H9 (cell line): ENCODE measurements at regions not wholly inside any gene's neighbourhood (a gene's known extent, or its start where the extent isn't known, plus 50 kb on each side); places are given as distances from the start of the nearest gene placed in this dataset.

Experiments used
- DNase-seq: peaks from one replicate; pipeline ENCODE4 v3.0.0-alpha.2; 2017
- H2AFZ ChIP-seq: one replicate; pipeline ENCODE4 v1.6.1; 2013; ENCODE audit warnings: mild to moderate bottlenecking, low read length, control low read depth, moderate library complexity
- H2AK5ac ChIP-seq: 2 replicates; pipeline ENCODE4 v1.6.1; 2013; ENCODE audit warnings: low read length, control low read depth, mixed read lengths; ENCODE audit not compliant: insufficient read length
- H2BK120ac ChIP-seq: one replicate; pipeline ENCODE4 v1.6.1; 2013; ENCODE audit warnings: low read depth, mild to moderate bottlenecking, low read length, control low read depth, inconsistent platforms; ENCODE audit not compliant: poor library complexity, severe bottlenecking
- H2BK12ac ChIP-seq: 2 replicates; pipeline ENCODE4 v1.6.1; 2013; ENCODE audit warnings: low read length, control low read depth, mixed read lengths, low read depth; ENCODE audit not compliant: insufficient read length
- H2BK15ac ChIP-seq: 2 replicates; pipeline ENCODE4 v1.6.1; 2013; ENCODE audit warnings: low read depth, low read length, control low read depth
- H2BK20ac ChIP-seq: one replicate; pipeline ENCODE4 v1.6.1; 2013; ENCODE audit warnings: low read depth, mild to moderate bottlenecking, low read length, control low read depth, inconsistent platforms; ENCODE audit not compliant: poor library complexity, severe bottlenecking
- H2BK5ac ChIP-seq: 2 replicates; pipeline ENCODE4 v1.6.1; 2013; ENCODE audit warnings: low read length, control low read depth, mixed read lengths; ENCODE audit not compliant: insufficient read length
- H3K14ac ChIP-seq: 2 replicates; pipeline ENCODE4 v1.6.1; 2013; ENCODE audit warnings: low read length, control low read depth; ENCODE audit not compliant: insufficient read depth
- H3K18ac ChIP-seq: 2 replicates; pipeline ENCODE4 v1.6.1; 2013; ENCODE audit warnings: low read depth, mild to moderate bottlenecking, mixed read lengths, low read length, control low read depth; ENCODE audit not compliant: insufficient read length
- H3K23ac ChIP-seq: 2 replicates; pipeline ENCODE4 v1.6.1; 2013; ENCODE audit warnings: low read length, control low read depth, mixed read lengths, low read depth; ENCODE audit not compliant: insufficient read length
- H3K23me2 ChIP-seq: 2 replicates; pipeline ENCODE4 v1.6.1; 2013; ENCODE audit warnings: low read depth, mild to moderate bottlenecking, mixed read lengths, low read length, control low read depth; ENCODE audit not compliant: insufficient read length, poor library complexity, severe bottlenecking
- H3K27ac ChIP-seq: 2 replicates; pipeline ENCODE4 v1.5.1; 2013; ENCODE audit warnings: low read length, control low read depth, mixed read lengths, low read depth; ENCODE audit not compliant: insufficient read length
- H3K27me3 ChIP-seq: 2 replicates; pipeline ENCODE4 v1.6.1; 2013; ENCODE audit warnings: low read length, control low read depth, inconsistent platforms; ENCODE audit not compliant: insufficient read depth
- H3K4ac ChIP-seq: 2 replicates; pipeline ENCODE4 v1.6.1; 2013; ENCODE audit warnings: low read depth, mild to moderate bottlenecking, control low read depth, inconsistent platforms, low read length, moderate library complexity
- H3K4me1 ChIP-seq: 2 replicates; pipeline ENCODE4 v1.6.1; 2013; ENCODE audit warnings: low read length, control low read depth, inconsistent platforms; ENCODE audit not compliant: insufficient read depth
- H3K4me2 ChIP-seq: 2 replicates; pipeline ENCODE4 v1.6.1; 2013; ENCODE audit warnings: low read length, control low read depth, mixed read lengths; ENCODE audit not compliant: insufficient read length, insufficient read depth
- H3K56ac ChIP-seq: 2 replicates; pipeline ENCODE4 v1.6.1; 2013; ENCODE audit warnings: low read depth, mild to moderate bottlenecking, mixed read lengths, low read length, control low read depth; ENCODE audit not compliant: insufficient read length
- H3K79me1 ChIP-seq: 2 replicates; pipeline ENCODE4 v1.6.1; 2013; ENCODE audit warnings: low read depth, mild to moderate bottlenecking, moderate library complexity, low read length, control low read depth, inconsistent platforms; ENCODE audit not compliant: insufficient read depth, poor library complexity, severe bottlenecking
- H3K79me2 ChIP-seq: 2 replicates; pipeline ENCODE4 v1.6.1; 2013; ENCODE audit warnings: low read length, control low read depth, inconsistent platforms; ENCODE audit not compliant: insufficient read depth
- H3K9ac ChIP-seq: 2 replicates; pipeline ENCODE4 v1.6.1; 2013; ENCODE audit warnings: low read length, control low read depth, mixed read lengths; ENCODE audit not compliant: insufficient read length; ENCODE audit errors: extremely low read depth
- H3K9me3 ChIP-seq: one replicate; pipeline ENCODE4 v1.6.1; 2013; ENCODE audit warnings: low read depth, low read length, inconsistent platforms; ENCODE audit not compliant: control insufficient read depth
- H3T11ph ChIP-seq: one replicate; pipeline ENCODE4 v1.6.1; 2013; ENCODE audit warnings: mild to moderate bottlenecking, low read length, control low read depth, inconsistent platforms
- H4K20me1 ChIP-seq: one replicate; pipeline ENCODE4 v1.6.1; 2013; ENCODE audit not compliant: control insufficient read depth, insufficient read length, insufficient read depth
- H4K5ac ChIP-seq: 2 replicates; pipeline ENCODE4 v1.6.1; 2013; ENCODE audit warnings: low read depth, mild to moderate bottlenecking, mixed read lengths, low read length, control low read depth; ENCODE audit not compliant: insufficient read length
- H4K8ac ChIP-seq: replicated peaks from 2 replicates; pipeline ENCODE4 v1.6.1; 2013; ENCODE audit warnings: low read length, control low read depth, mixed read lengths, low read depth; ENCODE audit not compliant: insufficient read length
- H4K91ac ChIP-seq: 2 replicates; pipeline ENCODE4 v1.6.1; 2013; ENCODE audit warnings: low read depth, mild to moderate bottlenecking, moderate library complexity, mixed read lengths, low read length, control low read depth; ENCODE audit not compliant: insufficient read length
- H3K27ac Mint-ChIP-seq, 3 experiments: 2 replicates in 2 of 3; 3 replicates in 1 of 3; pipeline ENCODE4 v1.8.0; 2020 to 2021; ENCODE audit warnings: mixed read lengths in 3 of 3, mild to moderate bottlenecking in 1 of 3, moderate library complexity in 1 of 3
- H3K27me3 Mint-ChIP-seq: 2 replicates; pipeline ENCODE4 v1.8.0; 2021; ENCODE audit warnings: low read depth, mild to moderate bottlenecking, moderate library complexity, mixed read lengths
- H3K36me3 Mint-ChIP-seq, 3 experiments: 2 replicates in 2 of 3; 3 replicates in 1 of 3; pipeline ENCODE4 v1.8.0; 2020 to 2021; ENCODE audit warnings: low read depth in 3 of 3, mixed read lengths in 3 of 3; ENCODE audit not compliant: insufficient read depth in 1 of 3
- H3K4me1 Mint-ChIP-seq, 2 experiments: 2 replicates each; pipeline ENCODE4 v1.8.0; 2020; ENCODE audit warnings: mixed read lengths in 2 of 2
- H3K4me3 Mint-ChIP-seq, 2 experiments: 2 replicates in 1 of 2; 3 replicates in 1 of 2; pipeline ENCODE4 v1.8.0; 2020 to 2021; ENCODE audit warnings: mild to moderate bottlenecking in 2 of 2, mixed read lengths in 2 of 2, moderate library complexity in 1 of 2
- H3K9me3 Mint-ChIP-seq, 2 experiments: 2 replicates in 1 of 2; 3 replicates in 1 of 2; pipeline ENCODE4 v1.8.0; 2020; ENCODE audit warnings: mild to moderate bottlenecking in 2 of 2, mixed read lengths in 2 of 2, moderate library complexity in 1 of 2
- WGBS: extraction: QIAGEN DNeasy Blood & Tissue Kit; methylation state at CpG from one replicate; pipeline ENCODE4 v1.1.7; 2013; ENCODE audit warnings: missing lambda C conversion rate, low lambda C conversion rate, mixed read lengths; ENCODE audit not compliant: insufficient read length; ENCODE audit errors: extremely low coverage; 5-methylcytosine and 5-hydroxymethylcytosine counted together
- TF ChIP-seq, protein P1 (sequence below): fragments of 200-600 bp; sonication (generic); conservative IDR thresholded peaks from 3 replicates; pipeline ENCODE4 v1.8.0; 2021; ENCODE audit warnings: antibody characterized with exemption, mild to moderate bottlenecking

DNA sequence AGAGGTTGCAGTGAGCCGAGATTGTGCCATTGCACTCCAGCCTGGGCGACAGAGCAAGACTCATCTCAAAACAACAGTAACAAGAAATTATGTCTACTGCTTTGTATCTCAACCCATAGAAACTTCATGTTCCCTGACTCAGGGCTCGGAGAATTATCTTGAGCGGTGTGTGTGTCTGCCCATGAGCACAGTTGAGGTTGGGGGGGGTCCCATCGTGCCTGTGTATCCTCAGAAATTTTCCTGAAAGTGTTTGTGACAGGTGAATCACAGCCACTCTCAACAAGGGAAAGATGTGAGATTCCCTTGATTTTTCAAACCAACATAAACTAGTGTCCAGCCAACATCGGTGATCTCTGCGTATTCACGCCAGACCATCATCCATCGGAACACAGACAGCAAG is 319.1 kb downstream of the ASMT start:
- Mint-ChIP-seq H3K27ac (peak overlapping the region in 1 of 3 experiments; percentile 70; a peak in 2 of 7 replicates), H3K4me1 (peaks cover 11 to 14% of the 10 kb centered on the region in 2 experiments), H3K4me3 (no peak overlapping the region), H3K27me3 (0 out of 2 replicates have a peak, but pooled peaks cover 1% of the 10 kb centered on the region), H3K9me3 (peaks cover 4 to 5% of the 10 kb centered on the region in 2 experiments; a peak in 4 of 5 replicates), H3K36me3 (peaks cover 1 to 13% (median 9%) of the 10 kb centered on the region in 3 experiments; a peak in 6 of 7 replicates)
- H2BK20ac ChIP-seq: no peak overlapping the region
- H3K79me1 ChIP-seq: no peaks in the 10 kb centered on the region
- H4K8ac ChIP-seq: no peak overlapping the region
- H3T11ph ChIP-seq: no peak overlapping the region
- no peak overlapping the region for H2BK12ac ChIP-seq
- no peak overlapping the region for H2BK5ac ChIP-seq
- no peak overlapping the region for H3K56ac ChIP-seq
- no peak for DNase-seq
- H2BK120ac ChIP-seq: no peak overlapping the region
- TF ChIP-seq, protein P1, sequence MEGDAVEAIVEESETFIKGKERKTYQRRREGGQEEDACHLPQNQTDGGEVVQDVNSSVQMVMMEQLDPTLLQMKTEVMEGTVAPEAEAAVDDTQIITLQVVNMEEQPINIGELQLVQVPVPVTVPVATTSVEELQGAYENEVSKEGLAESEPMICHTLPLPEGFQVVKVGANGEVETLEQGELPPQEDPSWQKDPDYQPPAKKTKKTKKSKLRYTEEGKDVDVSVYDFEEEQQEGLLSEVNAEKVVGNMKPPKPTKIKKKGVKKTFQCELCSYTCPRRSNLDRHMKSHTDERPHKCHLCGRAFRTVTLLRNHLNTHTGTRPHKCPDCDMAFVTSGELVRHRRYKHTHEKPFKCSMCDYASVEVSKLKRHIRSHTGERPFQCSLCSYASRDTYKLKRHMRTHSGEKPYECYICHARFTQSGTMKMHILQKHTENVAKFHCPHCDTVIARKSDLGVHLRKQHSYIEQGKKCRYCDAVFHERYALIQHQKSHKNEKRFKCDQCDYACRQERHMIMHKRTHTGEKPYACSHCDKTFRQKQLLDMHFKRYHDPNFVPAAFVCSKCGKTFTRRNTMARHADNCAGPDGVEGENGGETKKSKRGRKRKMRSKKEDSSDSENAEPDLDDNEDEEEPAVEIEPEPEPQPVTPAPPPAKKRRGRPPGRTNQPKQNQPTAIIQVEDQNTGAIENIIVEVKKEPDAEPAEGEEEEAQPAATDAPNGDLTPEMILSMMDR: no peak
- no peaks in the 10 kb centered on the region for H4K20me1 ChIP-seq
- H3K23me2 ChIP-seq: no peaks in the 10 kb centered on the region
- no peak overlapping the region for H3K4ac ChIP-seq
- no peak overlapping the region for H4K91ac ChIP-seq
- no peak overlapping the region for H3K4me2 ChIP-seq
- H2AFZ ChIP-seq: no peak overlapping the region
- H2BK15ac ChIP-seq: no peak overlapping the region
- H3K14ac ChIP-seq: no peak overlapping the region
- H3K18ac ChIP-seq: no peak overlapping the region
- H3K27me3 ChIP-seq: no peaks in the 10 kb centered on the region
- H4K5ac ChIP-seq: no peak overlapping the region
- no peaks in the 10 kb centered on the region for H3K79me2 ChIP-seq
- H3K9me3 ChIP-seq: no peaks in the 10 kb centered on the region
- no CpG with 5 or more reads among the region's 9 CpGs for WGBS
- peaks cover 3% of the 10 kb centered on the region; the same call in 1 of the 2 replicates for H3K4me1 ChIP-seq
- H2AK5ac ChIP-seq: peak overlapping the region; percentile 65
- H3K23ac ChIP-seq: no peak overlapping the region
- H3K9ac ChIP-seq: no peak overlapping the region
- H3K27ac ChIP-seq: no peak overlapping the region
